GM19328 (cell line): ENCODE measurements at regions not wholly inside any gene's neighbourhood (a gene's known extent, or its start where the extent isn't known, plus 50 kb on each side); places are given as distances from the start of the nearest gene placed in this dataset.
"Not testable (repeated sequence)": the region's sequence is repeated elsewhere in the genome, so short reads cannot be mapped to it uniquely, and the experiment has no call there.

Source experiments
- ATAC-seq: cut with Tn5 transposase; IDR thresholded peaks from one replicate; pipeline ENCODE4 v1.9.1; 2021; ENCODE audit warnings: mild to moderate bottlenecking, moderate library complexity; ENCODE audit not compliant: unreplicated experiment

- ATAC-seq, result not testable (repeated sequence)
Observed at GRCh38 chr2:90029080-90029428, 1337.6 kb downstream of the RPIA start.

- not testable (repeated sequence) for ATAC-seq
Observed at GRCh38 chr2:90032269-90032668, 1340.8 kb downstream of the RPIA start.

GRCh38 chr2:90036335-90036734, 1344.9 kb downstream of the RPIA start:
- not testable (repeated sequence) for ATAC-seq

- not testable (repeated sequence) for ATAC-seq
Observed at GRCh38 chr2:90039093-90039492, 1347.6 kb downstream of the RPIA start.

- not testable (repeated sequence) for ATAC-seq
Observed at GRCh38 chr2:90047776-90048175, 1356.3 kb downstream of the RPIA start.

- not testable (repeated sequence) for ATAC-seq
Observed at GRCh38 chr2:90052113-90052631, 1360.7 kb downstream of the RPIA start.

- peak; percentile 51 for ATAC-seq
Observed at GRCh38 chr2:90069290-90069894, 1377.9 kb downstream of the RPIA start.

GRCh38 chr2:90076311-90076710, 1384.8 kb downstream of the RPIA start:
- ATAC-seq, result no peak

- ATAC-seq, result no peak
Observed at GRCh38 chr2:90077948-90078347, 1386.5 kb downstream of the RPIA start.

GRCh38 chr2:90079374-90079773, 1387.9 kb downstream of the RPIA start:
- no peak for ATAC-seq

- not testable (repeated sequence) for ATAC-seq
Observed at GRCh38 chr2:90087792-90088191, 1396.3 kb downstream of the RPIA start.

GRCh38 chr2:90093571-90094270, 1402.2 kb downstream of the RPIA start:
- not testable (repeated sequence) for ATAC-seq

GRCh38 chr2:90097617-90098016, 1406.1 kb downstream of the RPIA start:
- ATAC-seq, result not testable (repeated sequence)

GRCh38 chr2:90105142-90105541, 1413.7 kb downstream of the RPIA start:
- ATAC-seq, result not testable (repeated sequence)

GRCh38 chr2:90123409-90123808, 1431.9 kb downstream of the RPIA start:
- not testable (repeated sequence) for ATAC-seq

GRCh38 chr2:90139046-90139445, 1447.6 kb downstream of the RPIA start:
- ATAC-seq, result not testable (repeated sequence)

- ATAC-seq, result not testable (repeated sequence)
Observed at GRCh38 chr2:90141558-90141957, 1450.1 kb downstream of the RPIA start.

- not testable (repeated sequence) for ATAC-seq
Observed at GRCh38 chr2:90151805-90152204, 1460.3 kb downstream of the RPIA start.

- ATAC-seq, result not testable (repeated sequence)
Observed at GRCh38 chr2:90170978-90171377, 1479.5 kb downstream of the RPIA start.

GRCh38 chr2:90173081-90173480, 1481.6 kb downstream of the RPIA start:
- ATAC-seq, result not testable (repeated sequence)

- not testable (repeated sequence) for ATAC-seq
Observed at GRCh38 chr2:90179591-90179990, 1488.1 kb downstream of the RPIA start.

GRCh38 chr2:90207454-90208058, 1516.1 kb downstream of the RPIA start:
- ATAC-seq, result no peak
